HG03097 (cell line): ENCODE measurements at regions not wholly inside any gene's neighbourhood (a gene's known extent, or its start where the extent isn't known, plus 50 kb on each side); places are given as distances from the start of the nearest gene placed in this dataset.

ENCODE experiments used
- ATAC-seq: cut with Tn5 transposase; IDR thresholded peaks from one replicate; pipeline ENCODE4 v1.9.1; 2021; ENCODE audit not compliant: unreplicated experiment, low FRiP score

GRCh38 chr3:127358641-127359040, 70.8 kb upstream of the PRR20G start:
- ATAC-seq, result no peak

GRCh38 chr3:127356381-127356780, 68.5 kb upstream of the PRR20G start:
- ATAC-seq, result no peak

- ATAC-seq, result no peak
Observed at GRCh38 chr3:127354761-127355160, 66.9 kb upstream of the PRR20G start.

GRCh38 chr3:127352612-127353011, 64.8 kb upstream of the PRR20G start:
- no peak for ATAC-seq

- no peak for ATAC-seq
Observed at GRCh38 chr3:127351775-127352350, 64.0 kb upstream of the PRR20G start.

GRCh38 chr3:127351321-127351720, 63.5 kb upstream of the PRR20G start:
- ATAC-seq, result no peak

GRCh38 chr3:127350172-127351050, 62.6 kb upstream of the PRR20G start:
- ATAC-seq, result no peak

- ATAC-seq, result no peak
Observed at GRCh38 chr3:127349501-127350171, 61.8 kb upstream of the PRR20G start.

- ATAC-seq, result no peak
Observed at GRCh38 chr3:127342735-127343134, 54.9 kb upstream of the PRR20G start.

GRCh38 chr3:127339928-127340861, 52.3 kb upstream of the PRR20G start:
- ATAC-seq, result no peak

GRCh38 chr3:127339016-127339415, 51.2 kb upstream of the PRR20G start:
- no peak for ATAC-seq

GRCh38 chr3:127337911-127338531, 50.2 kb upstream of the PRR20G start:
- ATAC-seq, result no peak
